ENCODE measurements at regions not wholly inside any gene's neighbourhood (a gene's known extent, or its start where the extent isn't known, plus 50 kb on each side); places are given as distances from the start of the nearest gene placed in this dataset.

GRCh38 chr15:47301481-47301880, 415.8 kb upstream of the SEMA6D start:
- TF ChIP-seq POLR2A (IDR thresholded peaks at IDR 0.05), result no peak
- TF ChIP-seq CTCF (IDR thresholded peaks at IDR 0.05), result no peak
- no peak for DNase-seq
- intact Hi-C loops (cut with DNase I), result no loop called here
- Histone ChIP-seq H3K4me3 (no peak overlapping the region), H3K9me3 (no peaks in the 10 kb centered on the region), H3K36me3 (no peaks in the 10 kb centered on the region), H3K27me3 (no peaks in the 10 kb centered on the region), H3K4me1 (no peaks in the 10 kb centered on the region), H3K27ac (no peak overlapping the region)
- 0 to 31% methylated on average over 1 to 2 of the region's 3 CpGs for WGBS, 2 donors

GRCh38 chr15:47304656-47305055, 412.6 kb upstream of the SEMA6D start:
- intact Hi-C loops (cut with DNase I), result no loop called here
- no peak for TF ChIP-seq CTCF (IDR thresholded peaks at IDR 0.05)
- Histone ChIP-seq H3K27ac (no peak overlapping the region), H3K27me3 (no peaks in the 10 kb centered on the region), H3K4me3 (no peak overlapping the region), H3K4me1 (no peaks in the 10 kb centered on the region), H3K9me3 (no peaks in the 10 kb centered on the region), H3K36me3 (no peaks in the 10 kb centered on the region)
- no peak for DNase-seq

GRCh38 chr15:47312161-47312560, 405.1 kb upstream of the SEMA6D start:
- 65 to 69% methylated on average over 3 of the region's 3 CpGs for WGBS, 2 donors
- TF ChIP-seq POLR2A (IDR thresholded peaks at IDR 0.05) (no peak), CTCF (IDR thresholded peaks at IDR 0.05) (no peak)
- intact Hi-C loops (cut with DNase I), result no loop called here
- no peak for DNase-seq
- no peaks in the 10 kb centered on the region for H3K4me1 ChIP-seq
- no peak overlapping the region for H3K4me3 ChIP-seq
- H3K9me3 ChIP-seq, result no peaks in the 10 kb centered on the region
- no peaks in the 10 kb centered on the region for H3K36me3 ChIP-seq
- H3K27me3 ChIP-seq, result no peaks in the 10 kb centered on the region
- H3K27ac ChIP-seq, result no peak overlapping the region

- DNase-seq, result no peak
- Histone ChIP-seq H3K4me3 (no peak overlapping the region), H3K27me3 (no peaks in the 10 kb centered on the region), H3K4me1 (no peaks in the 10 kb centered on the region), H3K36me3 (no peaks in the 10 kb centered on the region), H3K9me3 (no peaks in the 10 kb centered on the region), H3K27ac (no peak overlapping the region)
- no peak for TF ChIP-seq POLR2A (IDR thresholded peaks at IDR 0.05)
- no peak for TF ChIP-seq CTCF (IDR thresholded peaks at IDR 0.05)
- 83 to 84% methylated on average over 5 of the region's 5 CpGs for WGBS, 2 donors
- intact Hi-C loops (cut with DNase I), result no loop called here
Observed at GRCh38 chr15:47326410-47327333, 390.6 kb upstream of the SEMA6D start.

GRCh38 chr15:47331829-47332393, 385.4 kb upstream of the SEMA6D start:
- H3K27me3 ChIP-seq, result no peaks in the 10 kb centered on the region
- intact Hi-C loops (cut with DNase I), result no loop called here
- no peaks in the 10 kb centered on the region for H3K36me3 ChIP-seq
- DNase-seq, result no peak
- TF ChIP-seq POLR2A (IDR thresholded peaks at IDR 0.05), result no peak
- no peak for TF ChIP-seq CTCF (IDR thresholded peaks at IDR 0.05)
- H3K4me1 ChIP-seq, result no peaks in the 10 kb centered on the region
- H3K9me3 ChIP-seq, result no peaks in the 10 kb centered on the region
- no peak overlapping the region for H3K27ac ChIP-seq
- no peak overlapping the region for H3K4me3 ChIP-seq
- 64 to 70% methylated on average over 6 of the region's 6 CpGs for WGBS, 2 donors

All from esophagus squamous epithelium (tissue), 5 donors.